ENCODE measurements at regions not wholly inside any gene's neighbourhood (a gene's known extent, or its start where the extent isn't known, plus 50 kb on each side); places are given as distances from the start of the nearest gene placed in this dataset.

GRCh38 chr2:114259389-114259788, 183.1 kb upstream of the DPP10 start:
- Histone ChIP-seq H3K4me3 (no peak overlapping the region), H3K36me3 (ENCODE audit: low read depth) (no peaks in the 10 kb centered on the region), H3K9me3 (no peaks in the 10 kb centered on the region), H3K4me1 (ENCODE audit: low read depth) (no peaks in the 10 kb centered on the region)
- no peak for DNase-seq
- TF ChIP-seq CTCF (IDR thresholded peaks at IDR 0.05) = no peak
- intact Hi-C loops (cut with DNase I, micrococcal nuclease) = no loop called here
- no peak for ATAC-seq

DNA sequence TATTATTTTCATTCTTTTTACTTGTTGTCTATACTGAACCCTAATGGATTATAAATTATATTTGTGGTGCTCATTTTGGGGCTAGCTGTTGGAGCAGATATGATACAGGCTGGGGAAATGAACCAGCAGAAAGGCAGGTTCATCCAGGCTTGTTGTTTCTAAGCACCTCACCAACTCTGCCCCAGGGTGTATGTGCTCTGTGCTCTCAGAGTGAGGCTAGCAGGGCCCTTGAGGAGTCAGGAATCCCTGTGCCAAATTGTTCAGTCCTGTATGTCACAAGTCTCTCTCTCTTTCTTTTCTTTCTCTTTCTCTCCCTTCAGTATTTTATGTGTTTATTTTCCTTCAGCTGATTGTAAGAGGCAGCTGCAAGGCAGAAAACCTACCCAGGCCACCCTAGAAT, 181.1 kb upstream of the DPP10 start:
- intact Hi-C loops (cut with DNase I, micrococcal nuclease) = no loop called here
- no peaks in the 10 kb centered on the region for H3K9me3 ChIP-seq
- no peaks in the 10 kb centered on the region for H3K36me3 ChIP-seq (ENCODE audit: low read depth)
- no peaks in the 10 kb centered on the region for H3K4me1 ChIP-seq (ENCODE audit: low read depth)
- ATAC-seq = no peak
- no peak overlapping the region for H3K4me3 ChIP-seq
- TF ChIP-seq CTCF (IDR thresholded peaks at IDR 0.05) = no peak
- no peak for DNase-seq

DNA sequence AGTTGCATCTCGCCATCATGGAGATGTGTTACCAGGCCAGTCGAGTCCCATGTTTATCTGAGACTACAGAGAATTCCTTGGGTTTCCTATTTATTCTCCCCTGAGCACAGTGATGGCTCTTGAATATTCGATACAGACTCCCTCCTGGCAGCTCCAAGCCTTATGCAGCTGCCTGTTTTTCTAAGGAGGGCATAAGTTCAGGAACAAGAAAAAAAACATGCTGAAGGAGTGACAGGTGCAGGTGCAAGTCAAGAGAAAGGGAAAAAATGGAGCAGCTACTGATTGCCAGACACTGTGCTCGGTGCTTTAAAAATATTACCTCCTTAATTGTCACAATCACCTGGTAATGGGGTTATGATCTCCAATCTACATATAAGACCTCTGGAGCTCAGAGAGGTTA, 177.2 kb upstream of the DPP10 start:
- Histone ChIP-seq H3K4me1 (ENCODE audit: low read depth) (no peaks in the 10 kb centered on the region), H3K9me3 (no peaks in the 10 kb centered on the region), H3K4me3 (no peak overlapping the region), H3K36me3 (ENCODE audit: low read depth) (no peaks in the 10 kb centered on the region)
- no peak for TF ChIP-seq CTCF (IDR thresholded peaks at IDR 0.05)
- ATAC-seq (no peak), DNase-seq (no peak)
- intact Hi-C loops (cut with DNase I, micrococcal nuclease) = no loop called here

DNA sequence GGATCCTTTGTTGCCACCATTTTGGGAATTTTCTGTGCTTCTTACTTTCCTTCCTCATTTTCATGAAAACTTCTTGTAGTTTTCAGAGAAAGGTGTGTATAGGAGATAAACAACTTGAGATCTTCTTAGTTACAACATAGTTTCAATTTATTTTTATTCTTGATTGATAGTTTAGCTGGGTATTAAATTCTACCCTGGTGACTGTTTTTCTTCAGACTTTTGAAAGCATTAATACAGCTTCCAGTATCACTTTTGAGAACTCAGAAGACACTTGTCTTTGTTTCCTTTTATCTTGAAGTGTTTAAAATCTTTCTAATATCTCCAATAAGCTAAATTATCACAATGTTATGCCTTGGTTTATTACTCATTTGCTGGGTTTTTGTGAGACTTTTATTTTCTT, 167.5 kb upstream of the DPP10 start:
- Histone ChIP-seq H3K9me3 (peaks cover 3% of the 10 kb centered on the region), H3K4me3 (no peak overlapping the region), H3K4me1 (ENCODE audit: low read depth) (no peaks in the 10 kb centered on the region), H3K36me3 (ENCODE audit: low read depth) (no peaks in the 10 kb centered on the region)
- DNase-seq = no peak
- intact Hi-C loops (cut with DNase I, micrococcal nuclease) = no loop called here
- TF ChIP-seq CTCF (IDR thresholded peaks at IDR 0.05) = no peak
- ATAC-seq = no peak

- Histone ChIP-seq H3K4me1 (ENCODE audit: low read depth) (no peaks in the 10 kb centered on the region), H3K36me3 (ENCODE audit: low read depth) (no peaks in the 10 kb centered on the region), H3K4me3 (no peak overlapping the region), H3K9me3 (no peaks in the 10 kb centered on the region)
- no peak for DNase-seq
- intact Hi-C loops (cut with DNase I, micrococcal nuclease) = no loop called here
- TF ChIP-seq CTCF (IDR thresholded peaks at IDR 0.05) = no peak
- ATAC-seq = no peak
Observed at GRCh38 chr2:114281188-114281587, 161.3 kb upstream of the DPP10 start.

DNA sequence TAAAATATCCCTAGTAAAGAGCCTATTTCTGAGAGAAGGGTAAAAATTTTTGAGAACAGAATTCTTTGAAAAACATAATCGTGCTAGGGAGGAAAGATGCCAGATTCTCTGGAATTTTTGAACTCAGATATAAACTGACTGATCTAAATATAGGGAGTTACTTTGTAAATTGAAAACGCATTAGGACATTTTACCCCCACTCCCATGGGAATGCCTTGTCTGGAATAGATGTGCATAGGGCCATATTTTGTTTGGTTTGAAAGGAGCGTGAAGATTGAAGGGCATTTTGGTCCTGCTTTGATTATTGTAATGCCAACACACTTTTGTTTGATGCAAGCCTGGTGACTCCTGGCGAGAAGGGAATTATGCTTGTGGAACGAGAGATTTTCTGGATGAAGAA, 158.7 kb upstream of the DPP10 start:
- intact Hi-C loops (cut with DNase I, micrococcal nuclease) = no loop called here
- no peak for DNase-seq
- Histone ChIP-seq H3K9me3 (no peaks in the 10 kb centered on the region), H3K36me3 (ENCODE audit: low read depth) (no peaks in the 10 kb centered on the region), H3K4me3 (no peak overlapping the region), H3K4me1 (ENCODE audit: low read depth) (no peaks in the 10 kb centered on the region)
- TF ChIP-seq CTCF (IDR thresholded peaks at IDR 0.05) = no peak
- no peak for ATAC-seq
